ENCODE measurements at regions not wholly inside any gene's neighbourhood (a gene's known extent, or its start where the extent isn't known, plus 50 kb on each side); places are given as distances from the start of the nearest gene placed in this dataset.

DNA sequence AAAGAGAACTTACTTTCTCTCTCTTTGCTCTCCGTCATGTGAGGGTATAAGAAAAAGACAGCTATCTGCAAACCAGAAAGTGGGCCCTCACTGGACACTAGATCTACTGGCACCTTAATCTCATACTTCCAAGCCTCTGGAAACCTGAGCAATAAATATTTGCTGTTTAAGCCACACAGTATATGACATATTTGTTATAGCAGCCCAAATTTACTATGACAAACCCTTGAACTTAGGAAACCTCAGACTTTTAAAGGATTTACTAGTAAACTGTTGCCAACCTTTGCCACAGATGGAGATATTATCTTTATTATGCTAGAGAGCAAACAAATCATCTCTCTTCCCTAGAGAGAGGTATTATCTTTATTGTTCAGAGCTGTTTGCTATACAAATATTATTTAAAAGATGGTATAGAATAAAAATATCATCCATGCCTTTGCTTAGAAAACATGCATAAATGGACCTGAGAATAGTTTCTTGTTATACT, 1446.1 kb downstream of the SLITRK1 start:
- TF ChIP-seq, protein P1, sequence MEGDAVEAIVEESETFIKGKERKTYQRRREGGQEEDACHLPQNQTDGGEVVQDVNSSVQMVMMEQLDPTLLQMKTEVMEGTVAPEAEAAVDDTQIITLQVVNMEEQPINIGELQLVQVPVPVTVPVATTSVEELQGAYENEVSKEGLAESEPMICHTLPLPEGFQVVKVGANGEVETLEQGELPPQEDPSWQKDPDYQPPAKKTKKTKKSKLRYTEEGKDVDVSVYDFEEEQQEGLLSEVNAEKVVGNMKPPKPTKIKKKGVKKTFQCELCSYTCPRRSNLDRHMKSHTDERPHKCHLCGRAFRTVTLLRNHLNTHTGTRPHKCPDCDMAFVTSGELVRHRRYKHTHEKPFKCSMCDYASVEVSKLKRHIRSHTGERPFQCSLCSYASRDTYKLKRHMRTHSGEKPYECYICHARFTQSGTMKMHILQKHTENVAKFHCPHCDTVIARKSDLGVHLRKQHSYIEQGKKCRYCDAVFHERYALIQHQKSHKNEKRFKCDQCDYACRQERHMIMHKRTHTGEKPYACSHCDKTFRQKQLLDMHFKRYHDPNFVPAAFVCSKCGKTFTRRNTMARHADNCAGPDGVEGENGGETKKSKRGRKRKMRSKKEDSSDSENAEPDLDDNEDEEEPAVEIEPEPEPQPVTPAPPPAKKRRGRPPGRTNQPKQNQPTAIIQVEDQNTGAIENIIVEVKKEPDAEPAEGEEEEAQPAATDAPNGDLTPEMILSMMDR (IDR thresholded peaks at IDR 0.05), result no peak
- TF ChIP-seq POLR2A (IDR thresholded peaks at IDR 0.05), result no peak
- TF ChIP-seq POLR2AphosphoS5 (IDR thresholded peaks at IDR 0.05), result no peak

Measured in gastroesophageal sphincter (tissue), 3 donors.